ENCODE measurements at regions not wholly inside any gene's neighbourhood (a gene's known extent, or its start where the extent isn't known, plus 50 kb on each side); places are given as distances from the start of the nearest gene placed in this dataset.

DNA sequence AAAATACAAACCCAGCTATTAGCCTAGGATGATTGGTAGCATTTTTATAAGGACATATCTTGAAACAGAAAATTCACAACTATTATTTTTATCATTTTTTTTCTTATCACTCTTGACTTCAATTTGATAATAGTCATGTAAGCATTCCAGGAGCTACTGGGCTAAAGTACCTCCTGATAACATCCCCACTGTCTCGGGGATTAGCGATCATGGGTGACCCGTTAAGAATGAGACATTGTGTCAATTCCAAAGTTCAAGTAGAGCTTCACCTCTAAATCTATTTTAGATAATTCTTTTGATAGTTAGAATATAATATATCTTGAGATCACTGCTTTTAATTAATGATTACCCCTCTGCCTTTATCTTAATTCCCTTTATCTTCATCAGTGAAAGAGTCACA, 1204.5 kb upstream of the CHAC2 start:
- TF ChIP-seq YBX1 (IDR thresholded peaks at IDR 0.05) (no peak), EZH2 (IDR thresholded peaks at IDR 0.05; ENCODE audit: borderline replicate concordance, control insufficient read depth, low read depth, low read length) (no peak), MXI1 (IDR thresholded peaks at IDR 0.05; ENCODE audit: low read depth, low read length) (no peak), RCOR1 (conservative IDR thresholded peaks at IDR 0.05; ENCODE audit: low read depth, low read length) (no peak), NR2C1 (IDR thresholded peaks at IDR 0.05) (no peak)
- TF ChIP-seq, protein P1, sequence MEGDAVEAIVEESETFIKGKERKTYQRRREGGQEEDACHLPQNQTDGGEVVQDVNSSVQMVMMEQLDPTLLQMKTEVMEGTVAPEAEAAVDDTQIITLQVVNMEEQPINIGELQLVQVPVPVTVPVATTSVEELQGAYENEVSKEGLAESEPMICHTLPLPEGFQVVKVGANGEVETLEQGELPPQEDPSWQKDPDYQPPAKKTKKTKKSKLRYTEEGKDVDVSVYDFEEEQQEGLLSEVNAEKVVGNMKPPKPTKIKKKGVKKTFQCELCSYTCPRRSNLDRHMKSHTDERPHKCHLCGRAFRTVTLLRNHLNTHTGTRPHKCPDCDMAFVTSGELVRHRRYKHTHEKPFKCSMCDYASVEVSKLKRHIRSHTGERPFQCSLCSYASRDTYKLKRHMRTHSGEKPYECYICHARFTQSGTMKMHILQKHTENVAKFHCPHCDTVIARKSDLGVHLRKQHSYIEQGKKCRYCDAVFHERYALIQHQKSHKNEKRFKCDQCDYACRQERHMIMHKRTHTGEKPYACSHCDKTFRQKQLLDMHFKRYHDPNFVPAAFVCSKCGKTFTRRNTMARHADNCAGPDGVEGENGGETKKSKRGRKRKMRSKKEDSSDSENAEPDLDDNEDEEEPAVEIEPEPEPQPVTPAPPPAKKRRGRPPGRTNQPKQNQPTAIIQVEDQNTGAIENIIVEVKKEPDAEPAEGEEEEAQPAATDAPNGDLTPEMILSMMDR (IDR thresholded peaks at IDR 0.05 in 2 of 3, conservative IDR thresholded peaks at IDR 0.05 in 1 of 3; ENCODE audit: control insufficient read depth in 2 of 3, extremely low read depth in 1 of 3, insufficient read depth in 1 of 3, low read depth in 3 of 3, low read length in 3 of 3): no peak
